ENCODE measurements at regions not wholly inside any gene's neighbourhood (a gene's known extent, or its start where the extent isn't known, plus 50 kb on each side); places are given as distances from the start of the nearest gene placed in this dataset.

- H3K4me2 ChIP-seq (ENCODE audit: low read length), result no peak overlapping the region
- no peak for TF ChIP-seq EZH2 (IDR thresholded peaks at IDR 0.05; ENCODE audit: borderline replicate concordance, low read length)
- TF ChIP-seq, protein P1, sequence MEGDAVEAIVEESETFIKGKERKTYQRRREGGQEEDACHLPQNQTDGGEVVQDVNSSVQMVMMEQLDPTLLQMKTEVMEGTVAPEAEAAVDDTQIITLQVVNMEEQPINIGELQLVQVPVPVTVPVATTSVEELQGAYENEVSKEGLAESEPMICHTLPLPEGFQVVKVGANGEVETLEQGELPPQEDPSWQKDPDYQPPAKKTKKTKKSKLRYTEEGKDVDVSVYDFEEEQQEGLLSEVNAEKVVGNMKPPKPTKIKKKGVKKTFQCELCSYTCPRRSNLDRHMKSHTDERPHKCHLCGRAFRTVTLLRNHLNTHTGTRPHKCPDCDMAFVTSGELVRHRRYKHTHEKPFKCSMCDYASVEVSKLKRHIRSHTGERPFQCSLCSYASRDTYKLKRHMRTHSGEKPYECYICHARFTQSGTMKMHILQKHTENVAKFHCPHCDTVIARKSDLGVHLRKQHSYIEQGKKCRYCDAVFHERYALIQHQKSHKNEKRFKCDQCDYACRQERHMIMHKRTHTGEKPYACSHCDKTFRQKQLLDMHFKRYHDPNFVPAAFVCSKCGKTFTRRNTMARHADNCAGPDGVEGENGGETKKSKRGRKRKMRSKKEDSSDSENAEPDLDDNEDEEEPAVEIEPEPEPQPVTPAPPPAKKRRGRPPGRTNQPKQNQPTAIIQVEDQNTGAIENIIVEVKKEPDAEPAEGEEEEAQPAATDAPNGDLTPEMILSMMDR (IDR thresholded peaks at IDR 0.05; ENCODE audit: low read length), result no peak
- H3F3A ChIP-seq (ENCODE audit: insufficient read depth, low read length), result no peaks in the 10 kb centered on the region; the same call in 1 of the 2 replicates
Measured at GRCh38 chr12:126474703-126475102, 1409.5 kb downstream of the AACS start.

DNA sequence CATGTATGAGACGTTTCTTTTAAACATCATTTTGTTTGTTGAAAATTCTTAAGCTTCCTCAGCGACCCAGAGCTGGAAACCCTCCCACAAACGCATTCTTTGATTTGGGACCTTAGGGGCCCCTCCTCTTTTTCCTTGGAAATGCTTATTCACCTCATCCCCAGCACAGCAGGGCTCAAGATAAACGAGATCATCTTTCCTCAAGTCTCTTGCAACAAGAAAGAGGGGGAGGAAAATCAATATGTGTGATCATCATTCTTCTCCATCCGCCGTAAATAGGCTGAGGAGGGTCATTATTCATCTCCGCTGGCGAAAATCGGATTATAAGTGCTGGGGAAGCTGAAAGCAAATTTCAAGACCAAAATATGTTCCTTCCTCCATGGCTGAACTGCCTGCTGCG is 1415.2 kb downstream of the AACS start:
- no peaks in the 10 kb centered on the region for H3K79me2 ChIP-seq (ENCODE audit: insufficient read depth, low read length)
- H3K4me1 ChIP-seq (ENCODE audit: insufficient read depth, low read length, severe bottlenecking), result no peaks in the 10 kb centered on the region
- H3K27me3 ChIP-seq (ENCODE audit: insufficient read depth, low read length), result no peaks in the 10 kb centered on the region
- TF ChIP-seq, protein P1 (IDR thresholded peaks at IDR 0.05; ENCODE audit: low read length), result no peak
- TF ChIP-seq EZH2 (IDR thresholded peaks at IDR 0.05; ENCODE audit: borderline replicate concordance, low read length), result no peak
- H2AFZ ChIP-seq (ENCODE audit: low read length), result no peak overlapping the region
- no peaks in the 10 kb centered on the region for H4K20me1 ChIP-seq (ENCODE audit: insufficient read depth, low read length)
- H3K9me2 ChIP-seq (ENCODE audit: low read depth, low read length), result no peaks in the 10 kb centered on the region
- H3K36me3 ChIP-seq (ENCODE audit: insufficient read depth, low read length), result no peaks in the 10 kb centered on the region
- H3K9ac ChIP-seq (ENCODE audit: low read length), result no peak overlapping the region
- no peak overlapping the region for H3K4me2 ChIP-seq (ENCODE audit: low read length)
- no peaks in the 10 kb centered on the region for H3K9me3 ChIP-seq (ENCODE audit: low read length)
- no peaks in the 10 kb centered on the region for H3F3A ChIP-seq (ENCODE audit: insufficient read depth, low read length)
- no peak overlapping the region for H3K4me3 ChIP-seq (ENCODE audit: low read depth, low read length, poor library complexity, severe bottlenecking)
- no peak overlapping the region for H3K27ac ChIP-seq (ENCODE audit: low read depth, low read length, poor library complexity, severe bottlenecking)

More at GRCh38 chr12:126474703-126475102, 1409.5 kb downstream of the AACS start:
- H3K4me1 ChIP-seq (ENCODE audit: insufficient read depth, low read length, severe bottlenecking), result no peaks in the 10 kb centered on the region
- no peaks in the 10 kb centered on the region for H4K20me1 ChIP-seq (ENCODE audit: insufficient read depth, low read length)
- H2AFZ ChIP-seq (ENCODE audit: low read length), result no peak overlapping the region
- H3K79me2 ChIP-seq (ENCODE audit: insufficient read depth, low read length), result no peaks in the 10 kb centered on the region
- no peak overlapping the region for H3K27ac ChIP-seq (ENCODE audit: low read depth, low read length, poor library complexity, severe bottlenecking)
- no peaks in the 10 kb centered on the region for H3K9me2 ChIP-seq (ENCODE audit: low read depth, low read length)
- H3K4me3 ChIP-seq (ENCODE audit: low read depth, low read length, poor library complexity, severe bottlenecking), result no peak overlapping the region
- H3K36me3 ChIP-seq (ENCODE audit: insufficient read depth, low read length), result no peaks in the 10 kb centered on the region
- H3K9me3 ChIP-seq (ENCODE audit: low read length), result no peaks in the 10 kb centered on the region
- no peak overlapping the region for H3K9ac ChIP-seq (ENCODE audit: low read length)
- H3K27me3 ChIP-seq (ENCODE audit: insufficient read depth, low read length), result no peaks in the 10 kb centered on the region

GRCh38 chr12:126481688-126482087 is 1416.5 kb downstream of the AACS start:
- H3K9ac ChIP-seq (ENCODE audit: low read length), result no peak overlapping the region
- H3K79me2 ChIP-seq (ENCODE audit: insufficient read depth, low read length), result no peaks in the 10 kb centered on the region
- no peaks in the 10 kb centered on the region for H3F3A ChIP-seq (ENCODE audit: insufficient read depth, low read length)
- no peaks in the 10 kb centered on the region for H3K9me3 ChIP-seq (ENCODE audit: low read length)
- H3K9me2 ChIP-seq (ENCODE audit: low read depth, low read length), result no peaks in the 10 kb centered on the region
- no peak overlapping the region for H3K4me3 ChIP-seq (ENCODE audit: low read depth, low read length, poor library complexity, severe bottlenecking)
- no peaks in the 10 kb centered on the region for H3K4me1 ChIP-seq (ENCODE audit: insufficient read depth, low read length, severe bottlenecking)
- H3K27me3 ChIP-seq (ENCODE audit: insufficient read depth, low read length), result no peaks in the 10 kb centered on the region
- no peak overlapping the region for H3K27ac ChIP-seq (ENCODE audit: low read depth, low read length, poor library complexity, severe bottlenecking)
- no peaks in the 10 kb centered on the region for H3K36me3 ChIP-seq (ENCODE audit: insufficient read depth, low read length)
- no peak overlapping the region for H3K4me2 ChIP-seq (ENCODE audit: low read length)
- H2AFZ ChIP-seq (ENCODE audit: low read length), result no peak overlapping the region
- TF ChIP-seq EZH2 (IDR thresholded peaks at IDR 0.05; ENCODE audit: borderline replicate concordance, low read length), result no peak
- TF ChIP-seq, protein P1 (IDR thresholded peaks at IDR 0.05; ENCODE audit: low read length), result no peak
- no peaks in the 10 kb centered on the region for H4K20me1 ChIP-seq (ENCODE audit: insufficient read depth, low read length)
